Activated CD8-positive, alpha-beta T cell treated with anti-CD3 and anti-CD28 coated beads, Interleukin-2, amount 10 ng/mL, durations not matched to agents 7 days and 5 days (primary cell): ENCODE measurements at regions not wholly inside any gene's neighbourhood (a gene's known extent, or its start where the extent isn't known, plus 50 kb on each side); places are given as distances from the start of the nearest gene placed in this dataset.
"Not testable (repeated sequence)": the region's sequence is repeated elsewhere in the genome, so short reads cannot be mapped to it uniquely, and the experiment has no call there.

ENCODE experiments used
- ATAC-seq: fragments of 150-1000 bp; cut with Tn5 transposase; one replicate; pipeline ENCODE4 v1.10.0; 2021; ENCODE audit warnings: moderate library complexity
- CTCF ChIA-PET: fragments of 350-600 bp; sonication (Branson Sonifier 250); formaldehyde crosslinking; loops from one replicate; lab custom pipeline; 2021; ENCODE audit warnings: antibody characterized with exemption; lab: Charles Lee
- POLR2A ChIA-PET: fragments of 350-600 bp; sonication (Branson Sonifier 250); formaldehyde crosslinking; loops from one replicate; lab custom pipeline; 2021; ENCODE audit warnings: antibody characterized with exemption; lab: Charles Lee
- DNase-seq: peaks from one replicate; pipeline ENCODE4 v3.0.0-alpha.2; 2020
- H3K27ac Mint-ChIP-seq: one replicate; pipeline ENCODE4 v1.8.0; 2021; ENCODE audit warnings: mild to moderate bottlenecking, mixed read lengths
- H3K27me3 Mint-ChIP-seq: one replicate; pipeline ENCODE4 v1.8.0; 2021; ENCODE audit warnings: low read depth, mixed read lengths
- H3K36me3 Mint-ChIP-seq: one replicate; pipeline ENCODE4 v1.8.0; 2021; ENCODE audit warnings: low read depth, mixed read lengths
- H3K4me1 Mint-ChIP-seq: one replicate; pipeline ENCODE4 v1.8.0; 2021; ENCODE audit warnings: low read depth, mixed read lengths
- H3K4me3 Mint-ChIP-seq: one replicate; pipeline ENCODE4 v1.8.0; 2021; ENCODE audit warnings: mild to moderate bottlenecking, mixed read lengths
- H3K9me3 Mint-ChIP-seq: one replicate; pipeline ENCODE4 v1.8.0; 2022; ENCODE audit warnings: mixed read lengths; ENCODE audit not compliant: insufficient read depth

GRCh38 chr7:149627911-149628310 lies 130.3 kb upstream of the ZNF746 start:
- Mint-ChIP-seq H3K4me1 (peaks cover 15% of the 10 kb centered on the region), H3K27ac (no peak overlapping the region), H3K9me3 (no peaks in the 10 kb centered on the region), H3K27me3 (peaks cover 19% of the 10 kb centered on the region), H3K36me3 (peaks cover 5% of the 10 kb centered on the region), H3K4me3 (no peak overlapping the region)
- no peak for DNase-seq
- ChIA-PET POLR2A (no interaction called here), CTCF (interaction anchor here (2.3 kb wide), 1 partner anchor 10 kb away, joined by 8 read pairs; no protein-coding TSS in a partner anchor)
- no peak for ATAC-seq

GRCh38 chr7:149626972-149627371 lies 129.4 kb upstream of the ZNF746 start:
- H3K4me3 Mint-ChIP-seq, result no peak overlapping the region
- peaks cover 24% of the 10 kb centered on the region for H3K4me1 Mint-ChIP-seq
- ATAC-seq (no peak), DNase-seq (no peak)
- peaks cover 19% of the 10 kb centered on the region for H3K27me3 Mint-ChIP-seq
- CTCF ChIA-PET, result interaction anchor here (1.8 to 4.2 kb wide), 3 partner anchors 11 to 365 kb away, joined by 5 to 25 read pairs (median 8); partner anchors contain the start of gene ZNF783
- no peak overlapping the region for H3K27ac Mint-ChIP-seq
- peaks cover 10% of the 10 kb centered on the region for H3K36me3 Mint-ChIP-seq
- POLR2A ChIA-PET, result no interaction called here
- H3K9me3 Mint-ChIP-seq, result no peaks in the 10 kb centered on the region

DNA sequence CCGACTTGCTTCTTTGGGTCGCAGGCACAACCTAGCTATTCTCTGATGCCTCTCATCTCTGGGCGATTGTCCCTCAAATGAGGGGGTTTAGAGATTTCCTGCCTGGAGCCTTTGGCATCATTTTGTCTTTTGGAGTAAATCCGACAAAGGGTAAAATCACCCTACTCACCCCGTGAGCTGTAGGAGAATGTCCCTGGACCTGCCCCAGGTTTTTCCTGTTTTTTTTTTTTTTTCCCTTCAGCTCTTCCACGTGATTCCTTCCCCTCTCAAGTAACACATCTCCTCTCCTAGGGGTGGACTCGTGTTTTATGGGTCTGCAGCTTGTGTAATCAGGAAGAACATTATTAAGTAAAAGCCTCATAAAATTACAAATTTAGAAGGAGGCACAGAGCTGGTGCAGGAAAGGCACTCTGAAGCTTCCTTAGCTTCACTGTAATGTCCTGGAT lies 128.4 kb upstream of the ZNF746 start:
- Mint-ChIP-seq H3K4me1 (peaks cover 34% of the 10 kb centered on the region), H3K27ac (no peak overlapping the region), H3K27me3 (peaks cover 19% of the 10 kb centered on the region), H3K4me3 (peak overlapping the region; percentile 88), H3K36me3 (peaks cover 12% of the 10 kb centered on the region), H3K9me3 (no peaks in the 10 kb centered on the region)
- CTCF ChIA-PET, result interaction anchor here (0.6 to 4.2 kb wide), 15 partner anchors 12 to 560 kb away, joined by 3 to 25 read pairs (median 4); partner anchors contain the start of genes ZNF282, ZNF777 and ZNF783
- ATAC-seq, result no peak
- POLR2A ChIA-PET, result no interaction called here
- no peak for DNase-seq

DNA sequence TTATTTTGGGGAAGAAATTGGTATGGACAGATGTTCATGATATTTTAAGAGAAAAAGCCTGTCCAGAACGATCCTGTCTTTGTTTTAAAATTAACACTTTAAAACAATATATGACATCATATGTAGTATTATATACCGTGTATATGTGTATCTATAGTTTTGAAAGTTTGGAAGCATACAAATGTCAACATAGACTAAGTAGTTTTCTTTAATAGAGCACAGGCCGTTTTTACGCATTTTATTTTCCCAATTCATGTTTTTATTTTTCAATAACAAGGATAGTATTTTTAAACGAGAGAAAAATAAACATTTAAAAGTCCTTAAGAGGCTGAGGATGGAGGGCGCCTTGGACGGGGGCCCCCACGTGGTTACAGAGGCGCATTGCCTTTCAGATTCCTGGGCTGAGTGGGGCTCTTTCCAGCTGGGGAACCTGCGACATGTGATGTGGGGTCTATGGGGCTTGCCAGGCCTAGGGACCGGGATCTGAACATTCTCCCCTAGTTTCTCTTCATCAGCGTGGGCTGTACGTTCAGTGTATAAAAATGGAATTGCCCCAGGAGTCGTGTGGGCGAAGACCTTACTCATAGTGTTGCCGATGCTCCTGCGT lies 127.8 kb upstream of the ZNF746 start:
- Mint-ChIP-seq H3K27ac (no peak overlapping the region), H3K27me3 (peaks cover 19% of the 10 kb centered on the region), H3K4me3 (peak overlapping the region; percentile 88), H3K4me1 (peaks cover 40% of the 10 kb centered on the region), H3K36me3 (peaks cover 17% of the 10 kb centered on the region), H3K9me3 (no peaks in the 10 kb centered on the region)
- ATAC-seq, result no peak
- CTCF ChIA-PET, result interaction anchor here (0.6 to 4.2 kb wide), 27 partner anchors 12 to 560 kb away, joined by 3 to 25 read pairs (median 4); partner anchors contain the start of genes ZNF282, ZNF777 and ZNF783
- POLR2A ChIA-PET, result interaction anchor here (1.7 kb wide), 1 partner anchor 165 kb away, joined by 6 read pairs; no protein-coding TSS in a partner anchor
- DNase-seq, result peak; percentile 72

DNA sequence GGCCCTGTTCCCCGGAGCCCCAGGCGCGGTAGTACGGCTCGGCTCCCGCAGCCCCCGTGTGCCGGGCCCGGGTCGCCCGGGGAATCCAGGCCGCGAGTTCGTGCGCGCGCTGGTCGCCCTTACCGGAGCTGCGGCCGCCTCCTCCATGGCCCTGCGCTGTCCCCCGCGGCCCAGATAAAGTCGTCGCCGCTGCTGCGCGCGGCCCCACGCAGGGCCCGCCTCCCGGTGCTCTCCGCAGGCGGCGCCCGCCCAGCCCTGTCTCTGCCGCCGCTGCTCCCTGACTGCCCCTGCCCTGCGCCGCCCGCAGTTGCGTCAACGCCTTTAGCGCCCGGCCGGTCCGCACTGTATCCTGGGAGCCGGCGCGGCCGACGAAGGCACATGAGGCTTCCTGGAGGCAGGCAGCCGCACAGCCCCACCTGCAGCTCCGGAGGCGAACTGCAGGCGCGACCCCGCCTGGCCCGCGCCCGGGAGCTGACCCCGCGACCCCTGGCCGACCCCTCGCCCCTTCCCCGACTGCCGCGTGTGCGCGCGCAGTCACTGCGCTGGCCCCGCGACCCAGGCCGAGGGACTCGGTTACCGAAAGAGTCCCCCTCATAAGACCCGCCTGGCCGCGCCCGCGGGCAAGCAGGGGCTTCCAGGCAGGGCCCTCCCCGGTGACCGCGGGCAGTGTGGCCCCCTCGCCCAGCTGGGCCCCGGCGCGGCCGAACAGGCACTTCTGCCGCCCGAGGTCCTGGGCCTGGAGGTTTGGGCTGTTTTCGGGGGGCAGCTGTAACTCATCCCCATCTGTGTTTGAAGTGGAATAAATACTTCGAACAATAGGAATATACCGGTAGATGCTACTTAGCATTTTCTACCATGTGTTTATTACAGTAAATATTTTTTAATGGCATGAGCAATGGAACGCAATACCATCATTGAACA lies 127.1 kb upstream of the ZNF746 start:
- Mint-ChIP-seq H3K36me3 (peaks cover 24% of the 10 kb centered on the region), H3K9me3 (no peaks in the 10 kb centered on the region), H3K27me3 (peaks cover 19% of the 10 kb centered on the region), H3K4me1 (peaks cover 43% of the 10 kb centered on the region), H3K27ac (peak overlapping the region; percentile 90), H3K4me3 (peak overlapping the region; percentile 88)
- peak; percentile 93 for DNase-seq
- peak; percentile 97 for ATAC-seq
- ChIA-PET CTCF (interaction anchor here (0.9 to 4.2 kb wide), 24 partner anchors 13 to 559 kb away, joined by 3 to 25 read pairs (median 4); partner anchors contain the start of genes ZNF777 and ZNF783), POLR2A (interaction anchor here (1.0 to 1.7 kb wide), 3 partner anchors 19 to 164 kb away, joined by 3 to 6 read pairs (median 3); no protein-coding TSS in a partner anchor)

GRCh38 chr7:149624006-149624405 lies 126.4 kb upstream of the ZNF746 start:
- Mint-ChIP-seq H3K4me1 (peaks cover 43% of the 10 kb centered on the region), H3K36me3 (peaks cover 31% of the 10 kb centered on the region), H3K9me3 (no peaks in the 10 kb centered on the region), H3K27ac (peak overlapping the region; percentile 80), H3K4me3 (peak overlapping the region; percentile 90), H3K27me3 (peaks cover 19% of the 10 kb centered on the region)
- CTCF ChIA-PET, result interaction anchor here (1.0 to 4.2 kb wide), 16 partner anchors 18 to 362 kb away, joined by 3 to 25 read pairs (median 4); partner anchors contain the start of genes ZNF777 and ZNF783
- POLR2A ChIA-PET, result interaction anchor here (0.7 to 1.7 kb wide), 4 partner anchors 19 to 164 kb away, joined by 3 to 6 read pairs (median 4); no protein-coding TSS in a partner anchor
- ATAC-seq (peak; percentile 37), DNase-seq (peak; percentile 64)

DNA sequence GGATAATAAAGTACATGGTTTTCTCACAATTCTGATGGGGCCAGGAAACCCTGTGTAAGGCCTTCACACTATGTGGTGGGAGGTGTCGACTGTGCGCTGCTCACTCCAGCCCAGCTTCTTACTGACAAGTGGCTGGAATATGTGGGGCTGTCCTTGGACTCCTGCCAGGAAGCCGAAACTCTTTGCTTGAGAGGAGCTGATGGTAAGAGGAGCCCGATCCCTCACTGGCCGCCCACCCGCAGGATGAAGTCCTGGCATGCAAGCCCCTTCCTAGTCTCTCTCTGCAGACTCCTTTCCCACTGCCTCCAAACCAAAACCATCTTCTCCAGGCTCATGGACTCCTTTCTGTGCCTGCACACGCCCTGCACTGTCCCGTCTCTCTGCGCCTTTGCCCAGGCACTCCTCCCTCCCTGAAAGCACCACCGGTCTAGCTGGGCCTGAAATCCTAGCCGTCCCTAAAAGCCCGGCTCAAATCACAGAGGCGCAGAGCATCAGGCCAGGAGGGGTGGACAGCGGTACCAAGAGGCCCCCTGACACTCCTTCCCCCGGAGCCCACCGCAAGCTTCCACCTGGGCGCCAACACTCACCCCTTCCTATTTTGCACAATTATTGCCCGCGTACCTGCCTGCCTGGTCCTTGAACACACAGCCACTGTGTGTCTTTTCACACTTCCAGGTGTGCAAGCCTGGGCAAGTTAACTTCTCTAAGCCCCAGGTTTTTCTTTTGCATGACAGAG lies 125.8 kb upstream of the ZNF746 start:
- not testable (repeated sequence) for ATAC-seq, DNase-seq, H3K9me3 Mint-ChIP-seq
- POLR2A ChIA-PET, result interaction anchor here (0.7 to 1.7 kb wide), 3 partner anchors 23 to 163 kb away, joined by 3 to 6 read pairs (median 4); no protein-coding TSS in a partner anchor
- Mint-ChIP-seq H3K27ac (peak overlapping the region; percentile 80), H3K4me3 (peak overlapping the region; percentile 90), H3K4me1 (peaks cover 43% of the 10 kb centered on the region), H3K36me3 (peaks cover 33% of the 10 kb centered on the region), H3K27me3 (peaks cover 15% of the 10 kb centered on the region)
- CTCF ChIA-PET, result interaction anchor here (1.0 to 4.2 kb wide), 7 partner anchors 11 to 182 kb away, joined by 3 to 25 read pairs (median 4); no protein-coding TSS in a partner anchor

- DNase-seq (no peak), ATAC-seq (no peak)
- Mint-ChIP-seq H3K9me3 (no peaks in the 10 kb centered on the region), H3K4me3 (peak overlapping the region; percentile 90), H3K27me3 (peaks cover 10% of the 10 kb centered on the region), H3K36me3 (peaks cover 40% of the 10 kb centered on the region), H3K4me1 (peaks cover 43% of the 10 kb centered on the region), H3K27ac (peak overlapping the region; percentile 47)
- CTCF ChIA-PET, result interaction anchor here (1.0 to 1.6 kb wide), 5 partner anchors 12 to 162 kb away, joined by 3 to 4 read pairs (median 3); no protein-coding TSS in a partner anchor
- POLR2A ChIA-PET, result interaction anchor here (1.2 kb wide), 1 partner anchor 161 kb away, joined by 5 read pairs; the partner anchor contains the start of gene ZNF777
These were observed 125.0 kb upstream of the ZNF746 start for GRCh38 chr7:149622444-149623210.

- H3K36me3 Mint-ChIP-seq, result peaks cover 47% of the 10 kb centered on the region
- DNase-seq (peak; percentile 39), ATAC-seq (no peak)
These were observed 124.2 kb upstream of the ZNF746 start for GRCh38 chr7:149621776-149622175.

GRCh38 chr7:149620961-149621360 lies 123.4 kb upstream of the ZNF746 start:
- Mint-ChIP-seq H3K4me1 (peaks cover 43% of the 10 kb centered on the region), H3K27me3 (no peaks in the 10 kb centered on the region), H3K36me3 (peaks cover 55% of the 10 kb centered on the region), H3K27ac (peak overlapping the region; percentile 54), H3K9me3 (no peaks in the 10 kb centered on the region), H3K4me3 (no peak overlapping the region)
- ChIA-PET CTCF (interaction anchor here (2.3 kb wide), 1 partner anchor 22 kb away, joined by 5 read pairs; no protein-coding TSS in a partner anchor), POLR2A (no interaction called here)
- ATAC-seq (no peak), DNase-seq (peak; percentile 55)

More at GRCh38 chr7:149621776-149622175, 124.2 kb upstream of the ZNF746 start:
- H3K27me3 Mint-ChIP-seq, result peaks cover 6% of the 10 kb centered on the region
- peak overlapping the region; percentile 47 for H3K27ac Mint-ChIP-seq
- H3K9me3 Mint-ChIP-seq, result no peaks in the 10 kb centered on the region
- ChIA-PET CTCF (interaction anchor here (1.3 to 1.6 kb wide), 3 partner anchors 16 to 162 kb away, joined by 3 to 4 read pairs (median 3); no protein-coding TSS in a partner anchor), POLR2A (interaction anchor here (1.2 kb wide), 1 partner anchor 160 kb away, joined by 5 read pairs; the partner anchor contains the start of gene ZNF777)
- H3K4me3 Mint-ChIP-seq, result peak overlapping the region; percentile 90
- peaks cover 43% of the 10 kb centered on the region for H3K4me1 Mint-ChIP-seq
